Activated T-cell treated with anti-CD3 and anti-CD28 coated beads, Interleukin-2, amount 50 U/mL, for 72 hours (primary cell): ENCODE measurements at regions not wholly inside any gene's neighbourhood (a gene's known extent, or its start where the extent isn't known, plus 50 kb on each side); places are given as distances from the start of the nearest gene placed in this dataset.

ENCODE experiments used
- ATAC-seq, 2 donors: fragments of 150-1000 bp; cut with Tn5 transposase; replicated peaks in 1 of 2; 2 replicates each; pipeline ENCODE4 v1.10.0; 2021; ENCODE audit warnings: moderate library complexity in 2 of 2, mild to moderate bottlenecking in 1 of 2
- DNase-seq, 2 donors: peaks; one replicate each; pipeline ENCODE4 v3.0.0; 2021 to 2022; ENCODE audit warnings: mixed read lengths in 1 of 2
- H3K27ac Mint-ChIP-seq: one replicate; pipeline ENCODE4 v1.8.0; 2022; ENCODE audit warnings: mild to moderate bottlenecking, moderate library complexity, mixed read lengths
- H3K27me3 Mint-ChIP-seq: one replicate; pipeline ENCODE4 v1.8.0; 2022; ENCODE audit warnings: low read depth, mixed read lengths
- H3K36me3 Mint-ChIP-seq, 2 donors: one replicate each; pipeline ENCODE4 v1.8.0; 2022; ENCODE audit warnings: mixed read lengths in 2 of 2, mild to moderate bottlenecking in 1 of 2; ENCODE audit not compliant: insufficient read depth in 2 of 2
- H3K4me1 Mint-ChIP-seq: one replicate; pipeline ENCODE4 v1.8.0; 2022; ENCODE audit warnings: low read depth, mixed read lengths
- H3K4me3 Mint-ChIP-seq, 2 donors: one replicate each; pipeline ENCODE4 v1.8.0; 2022; ENCODE audit warnings: mild to moderate bottlenecking in 2 of 2, mixed read lengths in 2 of 2, moderate library complexity in 2 of 2
- H3K9me3 Mint-ChIP-seq, 2 donors: one replicate each; pipeline ENCODE4 v1.8.0; 2022; ENCODE audit warnings: mixed read lengths in 2 of 2

DNA sequence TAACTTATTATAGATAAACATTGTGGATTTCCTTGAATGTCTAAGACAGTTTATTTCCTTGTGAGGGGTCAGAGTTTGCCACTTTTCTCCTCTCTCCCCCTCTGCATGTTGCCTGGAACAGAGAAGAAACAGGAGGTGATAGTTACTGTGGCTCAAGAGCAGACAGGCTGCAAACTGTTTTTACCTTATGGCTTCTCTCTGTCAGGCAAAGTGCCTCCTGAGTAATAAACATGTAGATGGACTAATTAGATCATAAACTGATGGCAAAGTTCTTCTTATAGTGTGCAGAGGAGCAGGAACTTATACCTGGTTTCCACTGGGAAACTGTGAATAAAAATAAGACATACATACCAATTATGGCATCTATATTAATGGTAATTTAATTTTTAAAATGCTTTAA, 133.1 kb upstream of the CDH12 start:
- H3K36me3 Mint-ChIP-seq, result no peaks in the 10 kb centered on the region
- H3K4me3 Mint-ChIP-seq, result no peak overlapping the region
- no peaks in the 10 kb centered on the region for H3K27me3 Mint-ChIP-seq
- peaks cover 2 to 7% of the 10 kb centered on the region in 2 donors for H3K9me3 Mint-ChIP-seq
- ATAC-seq (no peak), DNase-seq (no peak)
- H3K27ac Mint-ChIP-seq, result no peak overlapping the region
- H3K4me1 Mint-ChIP-seq, result no peaks in the 10 kb centered on the region

GRCh38 chr5:22985446-22985845, 132.3 kb upstream of the CDH12 start:
- no peaks in the 10 kb centered on the region for H3K4me1 Mint-ChIP-seq
- no peak overlapping the region for H3K4me3 Mint-ChIP-seq
- H3K36me3 Mint-ChIP-seq, result no peaks in the 10 kb centered on the region
- H3K27me3 Mint-ChIP-seq, result no peaks in the 10 kb centered on the region
- no peak overlapping the region for H3K27ac Mint-ChIP-seq
- ATAC-seq (no peak), DNase-seq (no peak)
- H3K9me3 Mint-ChIP-seq, result peaks cover 2 to 7% of the 10 kb centered on the region in 2 donors

- peaks cover 0 to 2% of the 10 kb centered on the region in 2 donors for H3K36me3 Mint-ChIP-seq
- ATAC-seq, result no peak
- no peak for DNase-seq
- no peak overlapping the region for H3K27ac Mint-ChIP-seq
- peaks cover 15 to 18% of the 10 kb centered on the region in 2 donors for H3K9me3 Mint-ChIP-seq
- H3K4me1 Mint-ChIP-seq, result no peaks in the 10 kb centered on the region
- no peak overlapping the region for H3K4me3 Mint-ChIP-seq
- H3K27me3 Mint-ChIP-seq, result no peaks in the 10 kb centered on the region
Observed at GRCh38 chr5:22970956-22971618, 117.9 kb upstream of the CDH12 start.

GRCh38 chr5:22970491-22970890, 117.3 kb upstream of the CDH12 start:
- no peaks in the 10 kb centered on the region for H3K27me3 Mint-ChIP-seq
- H3K9me3 Mint-ChIP-seq, result peaks cover 15 to 18% of the 10 kb centered on the region in 2 donors
- no peak for DNase-seq
- H3K4me3 Mint-ChIP-seq, result no peak overlapping the region
- no peak overlapping the region for H3K27ac Mint-ChIP-seq
- H3K36me3 Mint-ChIP-seq, result peaks cover 0 to 2% of the 10 kb centered on the region in 2 donors
- no peak for ATAC-seq
- no peaks in the 10 kb centered on the region for H3K4me1 Mint-ChIP-seq

- Mint-ChIP-seq H3K9me3 (peaks cover 10 to 19% of the 10 kb centered on the region in 2 donors), H3K27me3 (no peaks in the 10 kb centered on the region), H3K4me1 (no peaks in the 10 kb centered on the region), H3K4me3 (no peak overlapping the region), H3K36me3 (peaks cover 0 to 2% of the 10 kb centered on the region in 2 donors), H3K27ac (no peak overlapping the region)
- ATAC-seq (no peak), DNase-seq (no peak)
Observed at GRCh38 chr5:22968386-22968785, 115.2 kb upstream of the CDH12 start.

GRCh38 chr5:22965960-22966359, 112.8 kb upstream of the CDH12 start:
- ATAC-seq (no peak), DNase-seq (no peak)
- Mint-ChIP-seq H3K27ac (no peak overlapping the region), H3K36me3 (peaks cover 0 to 6% of the 10 kb centered on the region in 2 donors), H3K4me3 (no peak overlapping the region), H3K27me3 (no peaks in the 10 kb centered on the region), H3K4me1 (no peaks in the 10 kb centered on the region), H3K9me3 (peaks cover 12 to 24% of the 10 kb centered on the region in 2 donors)

- H3K36me3 Mint-ChIP-seq, result peaks cover 0 to 6% of the 10 kb centered on the region in 2 donors
- ATAC-seq (no peak), DNase-seq (no peak)
- no peak overlapping the region for H3K27ac Mint-ChIP-seq
- H3K4me1 Mint-ChIP-seq, result no peaks in the 10 kb centered on the region
- H3K27me3 Mint-ChIP-seq, result no peaks in the 10 kb centered on the region
- no peak overlapping the region for H3K4me3 Mint-ChIP-seq
- H3K9me3 Mint-ChIP-seq, result peaks cover 12 to 22% of the 10 kb centered on the region in 2 donors
Observed at GRCh38 chr5:22964632-22965031, 111.5 kb upstream of the CDH12 start.

- H3K27me3 Mint-ChIP-seq, result no peaks in the 10 kb centered on the region
- no peak for DNase-seq
- peaks cover 5 to 6% of the 10 kb centered on the region in 2 donors for H3K9me3 Mint-ChIP-seq
- H3K4me1 Mint-ChIP-seq, result no peaks in the 10 kb centered on the region
- no peak overlapping the region for H3K4me3 Mint-ChIP-seq
- H3K27ac Mint-ChIP-seq, result no peak overlapping the region
- no peak for ATAC-seq
- H3K36me3 Mint-ChIP-seq, result peaks cover 0 to 3% of the 10 kb centered on the region in 2 donors
Observed at GRCh38 chr5:22958462-22959262, 105.5 kb upstream of the CDH12 start.

DNA sequence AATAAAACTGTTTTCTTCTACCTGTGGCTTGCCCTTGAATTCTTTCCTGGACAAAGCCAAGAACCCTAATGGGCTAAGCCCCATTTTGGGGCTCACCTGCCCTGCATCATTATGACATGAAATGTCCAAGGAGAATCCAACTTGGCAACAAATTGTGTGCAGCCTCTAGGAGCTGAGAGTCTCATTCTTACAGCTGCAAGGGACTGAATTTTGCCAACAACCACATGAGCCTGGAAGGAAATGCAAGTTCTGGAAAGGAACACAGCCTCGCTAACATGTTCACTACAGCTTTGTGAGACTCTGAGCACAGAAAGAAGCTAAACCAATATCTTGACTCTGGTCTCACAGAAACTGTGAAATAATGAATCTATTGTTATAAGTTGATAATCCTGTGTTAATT, 94.8 kb upstream of the CDH12 start:
- Mint-ChIP-seq H3K27ac (no peak overlapping the region), H3K4me3 (no peak overlapping the region), H3K27me3 (no peaks in the 10 kb centered on the region), H3K36me3 (no peaks in the 10 kb centered on the region), H3K4me1 (no peaks in the 10 kb centered on the region), H3K9me3 (peaks cover 0 to 2% of the 10 kb centered on the region in 2 donors)
- DNase-seq, result no peak
- ATAC-seq, result no peak

- H3K4me3 Mint-ChIP-seq, result no peak overlapping the region
- peaks cover 6 to 11% of the 10 kb centered on the region in 2 donors for H3K9me3 Mint-ChIP-seq
- no peak overlapping the region for H3K27ac Mint-ChIP-seq
- DNase-seq (no peak), ATAC-seq (no peak)
- H3K27me3 Mint-ChIP-seq, result no peaks in the 10 kb centered on the region
- H3K36me3 Mint-ChIP-seq, result no peaks in the 10 kb centered on the region
- no peaks in the 10 kb centered on the region for H3K4me1 Mint-ChIP-seq
Observed at GRCh38 chr5:22938362-22938761, 85.2 kb upstream of the CDH12 start.

- Mint-ChIP-seq H3K27me3 (no peaks in the 10 kb centered on the region), H3K27ac (no peak overlapping the region), H3K36me3 (no peaks in the 10 kb centered on the region), H3K9me3 (peaks cover 16 to 19% of the 10 kb centered on the region in 2 donors), H3K4me1 (no peaks in the 10 kb centered on the region), H3K4me3 (no peak overlapping the region)
- DNase-seq, result no peak
- no peak for ATAC-seq
Observed at GRCh38 chr5:22928821-22929482, 75.8 kb upstream of the CDH12 start.

DNA sequence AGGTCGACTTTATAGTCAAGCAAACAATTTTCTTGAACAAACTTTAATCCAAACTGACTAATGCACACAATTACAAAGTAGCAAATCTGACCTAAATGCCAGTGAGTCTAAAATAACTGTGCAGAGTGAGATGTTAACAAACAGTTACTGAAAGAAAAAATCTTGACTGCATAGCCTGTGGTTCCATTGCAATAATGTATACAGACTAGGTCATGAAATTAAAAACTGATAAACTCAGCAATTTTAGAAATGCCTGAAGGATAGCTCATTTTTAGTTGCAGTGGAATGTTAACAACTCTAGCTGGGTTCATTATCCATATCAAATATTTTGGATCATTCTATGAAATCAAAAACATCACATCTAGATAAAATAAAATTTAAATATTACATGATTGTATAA, 73.4 kb upstream of the CDH12 start:
- no peaks in the 10 kb centered on the region for H3K27me3 Mint-ChIP-seq
- H3K36me3 Mint-ChIP-seq, result peaks cover 0 to 1% of the 10 kb centered on the region in 2 donors
- H3K27ac Mint-ChIP-seq, result no peak overlapping the region
- ATAC-seq (no peak), DNase-seq (no peak)
- peaks cover 5 to 12% of the 10 kb centered on the region in 2 donors for H3K9me3 Mint-ChIP-seq
- H3K4me3 Mint-ChIP-seq, result no peak overlapping the region
- H3K4me1 Mint-ChIP-seq, result no peaks in the 10 kb centered on the region

DNA sequence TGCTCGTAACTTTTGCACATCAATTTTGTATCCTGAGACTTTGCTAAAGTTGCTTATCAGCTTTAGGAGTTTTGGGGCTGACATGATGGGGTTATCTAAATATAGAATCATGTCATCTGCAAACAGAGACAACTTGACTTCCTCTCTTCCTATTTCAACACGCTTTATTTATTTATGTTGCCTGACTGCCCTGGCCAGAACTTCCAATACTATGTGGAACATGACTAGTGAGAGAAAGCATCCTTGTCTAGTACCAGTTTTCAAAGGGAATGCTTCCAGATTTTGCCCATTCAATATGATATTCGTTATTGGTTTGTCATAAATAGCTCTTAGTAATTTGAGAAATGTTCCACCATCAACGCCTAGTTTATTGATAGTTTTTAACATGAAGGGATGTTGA, 65.4 kb upstream of the CDH12 start:
- Mint-ChIP-seq H3K27me3 (no peaks in the 10 kb centered on the region), H3K4me3 (no peak overlapping the region), H3K36me3 (peaks cover 1% of the 10 kb centered on the region in 2 donors), H3K4me1 (no peaks in the 10 kb centered on the region), H3K9me3 (peaks cover 7 to 13% of the 10 kb centered on the region in 2 donors), H3K27ac (no peak overlapping the region)
- ATAC-seq (no peak), DNase-seq (no peak)
